Calu3 (cell line): ENCODE measurements at regions not wholly inside any gene's neighbourhood (a gene's known extent, or its start where the extent isn't known, plus 50 kb on each side); places are given as distances from the start of the nearest gene placed in this dataset.

ENCODE experiments used
- BruUV-seq: library from RNA; stranded (reverse); fragments of 400-500 nt; replicated peaks from 2 replicates; lab custom pipeline; 2021; lab: Mats Ljungman, UMichigan
- CTCF ChIA-PET: fragments of 300-600 bp; sonication (Branson Sonifier 250); formaldehyde crosslinking; loops from one replicate; lab custom pipeline; 2022; ENCODE audit warnings: antibody characterized with exemption; lab: Charles Lee
- DNase-seq: peaks from one replicate; pipeline ENCODE4 v3.0.0; 2022
- H3K27ac Mint-ChIP-seq: one replicate; pipeline ENCODE4 v1.8.0; 2022; ENCODE audit warnings: mixed read lengths; ENCODE audit not compliant: unreplicated experiment
- H3K27me3 Mint-ChIP-seq: one replicate; pipeline ENCODE4 v1.8.0; 2022; ENCODE audit warnings: mixed read lengths; ENCODE audit not compliant: unreplicated experiment
- H3K36me3 Mint-ChIP-seq: one replicate; pipeline ENCODE4 v1.8.0; 2022; ENCODE audit warnings: mild to moderate bottlenecking, moderate library complexity, mixed read lengths; ENCODE audit not compliant: insufficient read depth, unreplicated experiment
- H3K4me1 Mint-ChIP-seq: one replicate; pipeline ENCODE4 v1.8.0; 2022; ENCODE audit warnings: mild to moderate bottlenecking, low read depth, mixed read lengths; ENCODE audit not compliant: unreplicated experiment
- H3K4me3 Mint-ChIP-seq: one replicate; pipeline ENCODE4 v1.8.0; 2022; ENCODE audit warnings: mild to moderate bottlenecking, low read depth, moderate library complexity, mixed read lengths; ENCODE audit not compliant: unreplicated experiment
- H3K9me3 Mint-ChIP-seq: one replicate; pipeline ENCODE4 v1.8.0; 2022; ENCODE audit warnings: low read depth, mixed read lengths; ENCODE audit not compliant: unreplicated experiment
- CTCF ChIP-seq: fragments of 200-600 bp; IDR thresholded peaks from one replicate; pipeline ENCODE4 v1.8.0; 2022; ENCODE audit warnings: antibody characterized with exemption; ENCODE audit not compliant: unreplicated experiment
- intact Hi-C: fragments of 100-400 bp; cut with micrococcal nuclease; formaldehyde crosslinking; loops from one replicate; pipeline ENCODE4 v1.10.0; 2022; ENCODE audit not compliant: unreplicated experiment

GRCh38 chr6:55679503-55679902 lies 100.5 kb upstream of the HMGCLL1 start:
- no peaks in the 10 kb centered on the region for H3K4me1 Mint-ChIP-seq
- no peak overlapping the region for H3K4me3 Mint-ChIP-seq
- no peak for DNase-seq
- H3K27ac Mint-ChIP-seq, result no peak overlapping the region
- no TSS peak for BruUV-seq
- H3K36me3 Mint-ChIP-seq, result no peaks in the 10 kb centered on the region
- peaks cover 3% of the 10 kb centered on the region for H3K9me3 Mint-ChIP-seq
- no peaks in the 10 kb centered on the region for H3K27me3 Mint-ChIP-seq
- no peak for TF ChIP-seq CTCF
- intact Hi-C loops, result no loop called here
- CTCF ChIA-PET, result no interaction called here

GRCh38 chr6:55678330-55679224 lies 99.6 kb upstream of the HMGCLL1 start:
- H3K36me3 Mint-ChIP-seq, result no peaks in the 10 kb centered on the region
- no TSS peak for BruUV-seq
- no peak for DNase-seq
- TF ChIP-seq CTCF, result no peak
- CTCF ChIA-PET, result interaction anchor here (1.2 kb wide), 1 partner anchor 212 kb away, joined by 4 read pairs; no protein-coding TSS in a partner anchor
- H3K9me3 Mint-ChIP-seq, result no peaks in the 10 kb centered on the region
- H3K27ac Mint-ChIP-seq, result no peak overlapping the region
- no peak overlapping the region for H3K4me3 Mint-ChIP-seq
- no peaks in the 10 kb centered on the region for H3K27me3 Mint-ChIP-seq
- intact Hi-C loops, result no loop called here
- no peaks in the 10 kb centered on the region for H3K4me1 Mint-ChIP-seq

GRCh38 chr6:55676736-55677135 lies 97.7 kb upstream of the HMGCLL1 start:
- Mint-ChIP-seq H3K27ac (no peak overlapping the region), H3K4me3 (no peak overlapping the region), H3K36me3 (no peaks in the 10 kb centered on the region), H3K4me1 (no peaks in the 10 kb centered on the region), H3K27me3 (no peaks in the 10 kb centered on the region), H3K9me3 (no peaks in the 10 kb centered on the region)
- TF ChIP-seq CTCF, result no peak
- BruUV-seq, result no TSS peak
- CTCF ChIA-PET, result no interaction called here
- no peak for DNase-seq
- intact Hi-C loops, result no loop called here

GRCh38 chr6:55675941-55676340 lies 96.9 kb upstream of the HMGCLL1 start:
- TF ChIP-seq CTCF, result no peak
- BruUV-seq, result no TSS peak
- CTCF ChIA-PET, result no interaction called here
- intact Hi-C loops, result no loop called here
- H3K4me1 Mint-ChIP-seq, result no peaks in the 10 kb centered on the region
- no peak overlapping the region for H3K27ac Mint-ChIP-seq
- H3K27me3 Mint-ChIP-seq, result no peaks in the 10 kb centered on the region
- no peak for DNase-seq
- no peaks in the 10 kb centered on the region for H3K36me3 Mint-ChIP-seq
- no peak overlapping the region for H3K4me3 Mint-ChIP-seq
- no peaks in the 10 kb centered on the region for H3K9me3 Mint-ChIP-seq
